HS-27A (cell line): ENCODE measurements at regions not wholly inside any gene's neighbourhood (a gene's known extent, or its start where the extent isn't known, plus 50 kb on each side); places are given as distances from the start of the nearest gene placed in this dataset.
"Not testable (repeated sequence)": the region's sequence is repeated elsewhere in the genome, so short reads cannot be mapped to it uniquely, and the experiment has no call there.

Source experiments
- DNase-seq: peaks from one replicate; pipeline ENCODE4 v3.0.0-alpha.2; 2012; ENCODE audit warnings: low read depth, missing footprints

- DNase-seq: no peak
These were observed 257.4 kb downstream of the OLFM4 start for GRCh38 chr13:53285896-53286430.

GRCh38 chr13:53298396-53298795 is 269.8 kb downstream of the OLFM4 start:
- no peak for DNase-seq

- DNase-seq: no peak
These were observed 272.8 kb downstream of the OLFM4 start for GRCh38 chr13:53301449-53301848.

- not testable (repeated sequence) for DNase-seq
These were observed 276.8 kb downstream of the OLFM4 start for GRCh38 chr13:53305419-53305818.

- no peak for DNase-seq
These were observed 282.2 kb downstream of the OLFM4 start for GRCh38 chr13:53310786-53311185.

GRCh38 chr13:53311561-53311960 is 282.9 kb downstream of the OLFM4 start:
- no peak for DNase-seq

GRCh38 chr13:53321296-53321801 is 292.7 kb downstream of the OLFM4 start:
- no peak for DNase-seq

GRCh38 chr13:53324656-53325055 is 296.0 kb downstream of the OLFM4 start:
- no peak for DNase-seq

GRCh38 chr13:53326716-53327115 is 298.1 kb downstream of the OLFM4 start:
- DNase-seq: no peak

- no peak for DNase-seq
These were observed 299.2 kb downstream of the OLFM4 start for GRCh38 chr13:53327680-53328315.

- no peak for DNase-seq
These were observed 308.0 kb downstream of the OLFM4 start for GRCh38 chr13:53336441-53337160.

GRCh38 chr13:53338760-53339159 is 310.1 kb downstream of the OLFM4 start:
- no peak for DNase-seq

- no peak for DNase-seq
These were observed 312.0 kb downstream of the OLFM4 start for GRCh38 chr13:53340505-53341143.

GRCh38 chr13:53341144-53341510 is 312.5 kb downstream of the OLFM4 start:
- no peak for DNase-seq

GRCh38 chr13:53342623-53343360 is 314.2 kb downstream of the OLFM4 start:
- DNase-seq: no peak

- no peak for DNase-seq
These were observed 314.7 kb downstream of the OLFM4 start for GRCh38 chr13:53343361-53343744.

GRCh38 chr13:53351021-53351420 is 322.4 kb downstream of the OLFM4 start:
- DNase-seq: no peak

GRCh38 chr13:53357582-53357981 is 329.0 kb downstream of the OLFM4 start:
- DNase-seq: no peak

GRCh38 chr13:53368948-53369347 is 340.3 kb downstream of the OLFM4 start:
- no peak for DNase-seq

GRCh38 chr13:53379485-53379884 is 350.9 kb downstream of the OLFM4 start:
- no peak for DNase-seq

- no peak for DNase-seq
These were observed 353.4 kb downstream of the OLFM4 start for GRCh38 chr13:53382008-53382407.

- DNase-seq: no peak
These were observed 369.4 kb downstream of the OLFM4 start for GRCh38 chr13:53398051-53398450.
